ENCODE measurements at regions not wholly inside any gene's neighbourhood (a gene's known extent, or its start where the extent isn't known, plus 50 kb on each side); places are given as distances from the start of the nearest gene placed in this dataset.

DNA sequence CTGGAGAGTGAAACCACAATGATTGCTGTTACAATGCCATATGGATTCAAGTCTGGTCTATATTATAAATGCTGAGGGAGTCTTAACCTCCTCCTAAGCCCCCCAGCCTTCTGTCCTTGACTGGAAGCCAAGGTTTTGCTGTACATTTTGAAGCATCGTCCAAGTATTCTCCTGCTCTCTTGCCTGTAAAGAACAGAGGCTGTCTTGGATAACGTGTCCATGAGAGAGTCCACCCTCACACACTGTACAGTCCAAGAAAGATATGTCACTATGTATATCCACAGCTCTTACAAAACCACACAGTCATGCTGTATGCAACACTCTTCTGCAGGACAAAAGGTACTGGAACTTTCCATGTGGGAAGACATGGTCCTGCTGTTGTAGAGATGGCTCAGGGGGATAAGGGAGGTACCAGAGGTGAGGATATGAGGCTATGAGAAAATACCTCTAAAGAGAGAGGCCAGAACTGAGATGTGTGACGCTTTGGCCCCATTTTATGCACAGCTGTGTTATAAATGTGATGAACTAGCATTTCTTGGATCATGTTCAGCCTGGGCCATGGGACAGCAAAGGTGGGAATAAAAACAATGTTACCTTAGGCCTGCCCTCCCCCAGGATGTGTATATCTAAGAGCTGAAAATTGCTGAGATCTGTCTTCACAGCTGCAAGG, 678.6 kb downstream of the IQCM start:
- no peak for DNase-seq (ENCODE audit: extremely low read depth, low read depth)

DNA sequence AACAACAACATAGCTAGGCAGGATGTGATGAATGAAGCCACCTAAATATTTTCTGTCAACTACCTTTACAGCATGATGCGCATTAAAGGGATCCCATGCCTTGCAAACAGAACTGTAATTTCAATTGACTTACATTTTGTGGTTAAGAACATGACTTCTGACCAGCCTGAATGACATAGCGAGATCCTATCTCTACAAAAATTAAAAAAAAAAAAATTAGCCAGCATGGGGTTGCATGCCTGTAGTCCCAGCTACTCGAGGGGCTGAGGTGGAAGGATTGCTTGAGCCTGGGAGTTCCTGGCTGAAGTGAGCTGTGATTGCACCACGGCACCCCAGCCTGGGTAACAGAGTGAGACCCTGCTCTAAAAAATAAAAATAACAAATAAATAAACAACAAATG, 680.6 kb downstream of the IQCM start:
- DNase-seq (ENCODE audit: extremely low read depth, low read depth), result no peak

DNA sequence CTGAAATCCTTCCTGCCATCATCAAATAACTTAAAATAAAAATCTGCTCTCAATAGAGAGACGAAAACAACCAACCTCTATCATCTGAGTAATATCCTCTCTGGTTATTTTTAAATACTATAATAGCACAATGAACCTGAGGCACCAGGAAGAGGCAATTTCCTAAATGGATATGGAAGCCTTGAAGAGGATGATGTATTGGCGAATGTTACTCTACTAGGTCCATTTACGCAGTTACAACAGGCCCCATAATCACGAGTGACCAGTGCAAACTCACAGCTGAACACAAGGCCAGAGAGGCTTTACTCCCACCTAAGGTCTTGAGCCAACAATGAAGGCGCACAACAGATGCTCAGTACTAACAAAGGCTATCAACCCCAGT, 678.8 kb upstream of the NR3C2 start:
- no peak for DNase-seq (ENCODE audit: extremely low read depth, low read depth)

DNA sequence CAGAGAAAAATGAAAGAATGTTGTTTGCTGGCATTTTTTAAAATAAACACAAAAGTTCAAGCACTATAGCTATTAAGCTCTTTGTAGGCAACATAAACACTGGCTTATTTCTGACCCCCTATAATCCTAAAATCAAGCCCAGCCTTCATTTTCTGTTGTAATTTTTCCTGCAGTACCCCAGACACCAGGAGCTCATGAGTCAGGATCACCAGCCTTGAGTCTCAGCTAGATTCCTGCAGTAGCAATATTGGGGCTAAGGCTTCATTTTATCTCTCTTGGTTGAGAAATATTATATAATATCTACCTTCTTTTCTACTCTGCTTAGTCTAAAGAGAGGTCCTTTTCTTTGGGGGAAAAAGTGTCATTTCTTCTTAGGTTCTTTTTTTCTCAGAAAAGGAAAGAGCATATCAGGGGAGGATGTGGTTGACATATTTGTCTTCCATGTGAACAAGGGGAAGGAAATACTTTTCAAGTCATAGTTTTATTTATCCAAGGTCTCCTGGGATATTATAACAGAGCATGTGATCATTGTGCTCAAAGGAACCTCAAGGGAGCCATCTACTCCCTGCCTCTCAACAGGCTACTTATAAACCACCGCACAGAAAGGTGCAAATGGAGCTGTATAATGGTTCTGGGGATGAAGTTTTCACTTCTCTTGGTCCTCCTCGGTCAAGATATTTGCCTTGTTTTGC, 678.3 kb upstream of the NR3C2 start:
- no peak for DNase-seq (ENCODE audit: extremely low read depth, low read depth)

DNA sequence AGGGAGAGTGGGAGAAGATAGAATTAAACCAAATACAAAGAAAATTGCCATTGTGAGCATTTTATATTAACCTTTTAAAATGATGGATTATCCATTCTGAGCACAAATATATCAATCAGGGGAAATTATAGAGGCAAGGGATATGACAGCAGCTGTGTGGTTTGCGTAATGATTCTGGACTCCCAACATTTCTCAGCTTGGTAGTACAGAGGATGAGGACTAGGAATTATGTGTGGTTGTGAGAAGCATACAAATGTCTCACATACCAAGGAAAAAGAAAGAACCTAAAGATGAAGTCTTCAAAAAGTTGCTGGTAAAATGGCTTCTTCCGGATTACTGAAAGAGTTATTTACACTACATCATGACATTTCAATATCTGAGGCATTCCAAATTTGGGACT, 674.6 kb upstream of the NR3C2 start:
- no peak for DNase-seq (ENCODE audit: extremely low read depth, low read depth)

DNA sequence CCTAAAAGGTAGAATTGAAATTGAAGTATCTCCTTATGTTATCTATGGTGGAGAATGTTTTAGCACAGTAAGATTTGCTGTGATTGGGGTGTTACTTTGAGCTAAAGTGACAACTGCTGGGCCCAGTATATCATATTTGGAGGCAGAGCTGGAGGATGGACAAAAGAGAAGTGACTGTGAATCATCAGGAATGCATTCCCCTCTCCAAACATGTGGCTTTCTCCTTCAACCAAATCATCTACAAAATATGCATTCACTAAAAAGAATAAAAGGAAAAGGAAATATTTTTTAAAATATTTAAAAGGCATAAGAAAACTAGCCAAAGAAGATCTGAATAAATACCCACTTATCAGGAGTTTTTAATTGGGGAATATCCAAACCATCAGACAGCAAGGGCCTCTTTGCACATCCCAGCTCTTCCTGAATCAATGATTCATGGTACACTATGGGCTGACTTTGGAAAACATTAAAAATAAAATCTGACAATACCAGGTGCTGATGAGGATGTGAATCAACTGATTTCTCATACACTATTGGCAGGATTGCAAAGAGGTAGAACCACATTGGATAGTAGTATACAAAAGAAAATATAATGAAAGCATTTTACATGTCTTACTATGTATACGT, 671.7 kb upstream of the NR3C2 start:
- DNase-seq (ENCODE audit: extremely low read depth, low read depth), result no peak

DNA sequence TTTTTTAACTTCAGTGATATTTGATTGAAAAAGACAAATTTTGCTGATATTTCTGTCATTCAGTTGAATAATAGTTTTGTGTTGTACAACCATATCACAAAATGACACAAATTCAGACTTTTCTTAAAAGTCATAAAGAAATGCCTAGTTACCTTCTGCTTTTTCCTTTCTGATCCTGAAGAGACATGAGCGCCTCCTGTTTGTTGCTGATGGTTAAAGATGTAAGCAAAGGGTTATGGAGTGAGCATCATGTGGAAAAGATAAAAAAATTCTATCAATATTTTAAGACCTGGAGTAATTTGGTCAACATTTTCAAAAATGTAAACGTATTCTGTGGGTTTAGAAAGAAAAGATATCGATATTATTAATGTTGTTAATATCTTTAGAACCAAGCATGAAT, 669.9 kb upstream of the NR3C2 start:
- no peak for DNase-seq (ENCODE audit: extremely low read depth, low read depth)

DNA sequence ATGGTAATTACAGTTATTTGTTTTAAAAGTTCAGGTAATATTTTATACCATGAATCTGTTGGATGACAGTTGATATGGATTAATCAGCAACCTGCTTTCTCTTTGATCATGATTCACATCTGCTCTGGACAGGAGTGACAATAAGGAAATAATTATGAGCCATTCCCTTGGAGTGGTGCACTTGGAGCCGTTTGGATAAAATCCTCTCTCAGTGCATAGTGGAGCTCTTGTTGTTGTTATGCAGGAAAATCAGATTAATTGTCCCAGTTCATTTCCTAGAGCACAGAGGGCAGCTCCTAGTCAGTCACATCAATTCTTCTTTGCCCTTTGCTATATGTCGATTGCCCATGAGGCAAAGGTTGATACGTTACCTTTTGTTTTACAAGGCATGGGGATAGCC, 668.3 kb upstream of the NR3C2 start:
- no peak for DNase-seq (ENCODE audit: extremely low read depth, low read depth)

DNA sequence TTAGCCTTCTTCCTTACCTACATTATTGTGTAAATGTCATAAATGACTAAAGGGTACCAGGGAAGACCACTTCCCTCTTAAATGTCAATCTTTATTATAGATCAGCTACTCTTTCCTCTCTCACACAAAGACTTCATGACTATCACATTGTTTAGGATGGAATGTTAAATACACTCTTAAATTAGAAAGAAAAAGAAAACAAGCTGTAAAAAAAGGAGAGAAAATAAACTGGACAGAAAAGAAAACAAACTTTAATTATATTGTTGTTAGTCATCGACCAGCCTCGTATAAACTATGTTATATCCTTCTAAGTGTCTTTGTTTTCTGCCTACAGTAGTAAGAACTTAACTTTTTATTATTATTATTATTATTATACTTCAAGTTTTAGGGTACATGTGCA, 666.4 kb upstream of the NR3C2 start:
- DNase-seq (ENCODE audit: extremely low read depth, low read depth), result no peak

DNA sequence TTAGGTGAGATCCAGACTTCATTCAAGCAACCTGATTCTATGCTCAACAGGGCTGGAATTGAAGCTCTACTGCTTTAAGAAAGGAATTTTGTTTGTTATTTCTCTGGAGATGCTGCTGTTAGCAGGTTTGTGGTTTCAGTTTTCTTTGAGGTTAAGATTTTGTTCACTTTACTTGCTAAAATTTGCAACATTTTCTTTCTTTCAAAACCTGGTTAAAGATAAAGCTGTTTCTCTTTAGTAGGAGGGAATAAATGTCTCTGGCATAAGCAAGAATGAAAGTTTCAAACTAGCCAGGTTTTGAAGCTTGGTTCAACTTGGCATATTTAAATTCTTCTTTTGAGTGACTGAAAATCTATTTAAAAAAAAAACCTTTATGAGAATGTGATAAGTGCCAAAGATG, 660.6 kb upstream of the NR3C2 start:
- no peak for DNase-seq (ENCODE audit: extremely low read depth, low read depth)

DNA sequence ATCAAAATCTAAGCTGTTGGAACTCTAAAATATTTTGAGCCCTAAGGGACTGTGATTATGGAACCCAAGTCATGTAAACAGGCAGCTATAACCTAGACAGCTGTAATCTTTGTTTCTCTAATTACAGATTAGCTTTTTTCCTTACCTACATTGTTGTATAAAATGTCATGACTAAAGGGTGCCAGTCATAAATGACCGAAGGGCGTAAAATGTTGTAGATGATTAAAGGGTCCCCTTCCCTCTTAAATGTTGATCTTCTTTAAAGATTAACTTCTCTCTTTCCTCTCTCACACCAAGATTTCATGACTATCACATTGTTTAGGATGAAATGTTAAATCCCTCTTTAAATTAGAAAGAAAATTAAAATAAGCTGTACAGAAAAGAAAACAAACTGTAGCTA, 659.4 kb upstream of the NR3C2 start:
- DNase-seq (ENCODE audit: extremely low read depth, low read depth), result no peak

DNA sequence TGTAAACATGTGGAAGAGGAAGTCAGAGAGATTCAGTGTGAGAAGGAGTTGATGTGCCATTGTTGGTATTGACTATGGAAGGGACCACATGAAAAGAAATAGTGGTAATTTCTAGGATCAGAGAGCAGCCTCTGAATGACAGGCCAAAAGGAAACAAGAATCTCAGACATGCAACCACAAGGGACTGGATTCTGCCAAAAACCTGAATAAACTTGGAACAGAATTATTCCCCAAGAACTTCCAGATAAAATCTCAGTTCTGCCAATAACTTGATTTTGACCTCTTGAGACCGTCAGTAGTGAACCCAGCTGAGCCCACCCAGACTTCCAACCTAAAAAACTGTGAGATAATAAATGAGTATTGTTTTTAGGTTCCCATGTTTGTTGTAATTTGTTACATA, 653.6 kb upstream of the NR3C2 start:
- DNase-seq (ENCODE audit: extremely low read depth, low read depth), result no peak

DNA sequence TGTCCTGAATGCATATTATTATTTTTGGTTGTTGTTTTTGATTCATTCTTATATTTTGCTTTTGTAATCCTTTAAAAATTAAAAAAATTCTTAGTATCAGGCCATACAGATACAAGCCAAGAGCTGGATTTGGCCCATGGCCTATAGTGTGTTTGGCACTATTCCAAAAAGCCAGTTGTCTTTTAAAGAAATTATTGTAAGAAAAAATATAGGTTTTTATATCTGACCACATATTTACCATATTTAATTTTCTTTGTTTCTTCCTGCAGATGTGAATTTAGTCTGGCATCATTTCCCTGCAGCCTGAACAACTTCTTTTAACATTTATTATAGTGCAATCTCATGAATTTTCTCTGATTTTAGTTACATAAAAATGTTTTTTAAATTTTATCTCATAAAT, 652.8 kb upstream of the NR3C2 start:
- no peak for DNase-seq (ENCODE audit: extremely low read depth, low read depth)

DNA sequence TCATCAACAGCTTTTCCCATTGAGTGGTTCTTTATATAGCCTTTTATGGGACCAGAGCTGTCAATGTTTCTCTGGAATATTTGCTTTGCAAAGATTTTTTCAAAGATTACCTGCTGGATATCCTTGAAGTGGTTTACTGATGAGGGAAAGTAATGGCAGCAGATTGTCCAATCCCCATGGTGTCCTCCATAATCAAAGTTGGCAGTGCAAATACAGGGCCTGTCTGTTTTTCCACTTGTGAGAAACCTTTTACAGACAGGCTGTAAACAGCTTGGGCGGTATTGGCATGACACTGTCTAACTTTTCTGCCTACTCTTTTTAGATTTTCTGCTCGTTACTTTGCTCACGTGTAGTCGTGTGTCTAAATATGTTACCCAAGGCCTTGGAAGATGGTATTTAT, 641.9 kb upstream of the NR3C2 start:
- DNase-seq (ENCODE audit: extremely low read depth, low read depth), result no peak

DNA sequence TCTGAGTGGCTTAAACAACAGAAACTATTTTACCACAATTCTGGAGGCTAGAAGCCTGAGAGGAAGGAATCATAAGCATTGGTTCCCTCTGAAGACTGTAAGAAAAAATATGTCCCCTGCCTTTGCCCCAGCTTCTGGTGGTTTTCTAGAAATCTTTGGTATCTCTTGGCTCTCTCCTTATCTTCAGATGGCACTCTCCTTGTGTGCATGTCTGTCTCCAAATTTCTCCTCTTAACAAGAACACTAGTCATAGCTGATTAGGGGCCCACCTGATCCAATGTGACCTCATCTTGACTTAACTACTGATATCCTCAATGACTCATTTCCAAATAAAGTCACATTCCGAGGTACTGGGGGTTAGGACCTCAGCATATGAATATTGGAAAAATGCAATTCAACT, 635.0 kb upstream of the NR3C2 start:
- DNase-seq (ENCODE audit: extremely low read depth, low read depth), result no peak

DNA sequence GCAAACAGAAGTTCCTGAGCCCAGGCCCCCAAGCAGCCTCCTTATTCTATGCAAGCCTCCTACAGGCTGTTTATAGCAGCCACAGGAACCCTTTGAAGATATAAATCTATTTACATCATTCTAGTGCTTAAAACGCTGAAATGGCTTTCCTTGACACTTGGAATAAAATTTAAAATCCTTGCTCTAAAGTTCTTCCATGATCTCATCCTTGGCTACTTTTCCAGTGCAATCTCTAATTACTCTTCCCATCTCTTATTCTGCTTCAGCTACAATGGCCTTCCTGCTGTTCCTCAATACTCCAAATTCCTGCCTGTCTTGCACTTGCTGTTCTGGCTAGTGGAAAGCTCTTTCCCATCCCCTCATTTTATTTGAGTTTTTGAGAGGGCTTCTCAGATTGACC, 634.2 kb upstream of the NR3C2 start:
- no peak for DNase-seq (ENCODE audit: extremely low read depth, low read depth)

DNA sequence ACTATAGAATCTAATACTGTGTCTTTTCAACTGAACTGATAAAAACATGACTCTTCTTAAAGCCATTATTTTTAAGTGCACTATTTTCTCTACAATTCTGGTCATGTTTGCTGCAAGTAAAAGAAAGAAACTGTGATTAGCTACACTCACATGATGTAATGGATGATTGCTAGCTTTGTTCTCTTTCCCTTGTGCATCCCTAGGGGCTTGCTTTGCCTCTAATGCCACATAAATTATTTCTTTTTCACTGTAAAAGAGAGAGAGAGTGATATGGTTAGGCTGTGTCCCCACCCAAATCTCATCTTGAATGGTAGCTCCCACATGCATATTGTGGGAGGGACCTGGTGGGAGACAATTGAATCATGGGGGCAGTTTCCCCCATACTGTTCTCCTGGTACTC, 630.2 kb upstream of the NR3C2 start:
- DNase-seq (ENCODE audit: extremely low read depth, low read depth), result no peak

DNA sequence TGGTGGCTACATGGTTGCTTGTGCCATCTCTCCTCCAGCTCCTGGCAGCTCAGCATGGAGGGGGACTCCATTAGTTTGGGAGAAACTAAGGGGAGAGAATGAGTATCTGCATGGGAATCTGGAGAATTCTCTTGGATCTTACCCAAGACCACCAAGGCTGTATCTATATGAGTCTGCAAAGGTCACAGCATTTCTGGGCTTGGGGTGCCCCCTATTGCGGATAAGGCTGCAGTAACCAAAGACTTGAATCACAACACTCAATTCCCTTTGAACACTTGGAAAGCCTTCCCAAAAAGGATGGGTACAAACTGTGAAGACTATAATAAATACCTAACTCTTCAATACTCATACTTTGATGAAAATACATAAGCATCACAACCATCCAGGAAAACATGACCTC, 623.5 kb upstream of the NR3C2 start:
- no peak for DNase-seq (ENCODE audit: extremely low read depth, low read depth)

DNA sequence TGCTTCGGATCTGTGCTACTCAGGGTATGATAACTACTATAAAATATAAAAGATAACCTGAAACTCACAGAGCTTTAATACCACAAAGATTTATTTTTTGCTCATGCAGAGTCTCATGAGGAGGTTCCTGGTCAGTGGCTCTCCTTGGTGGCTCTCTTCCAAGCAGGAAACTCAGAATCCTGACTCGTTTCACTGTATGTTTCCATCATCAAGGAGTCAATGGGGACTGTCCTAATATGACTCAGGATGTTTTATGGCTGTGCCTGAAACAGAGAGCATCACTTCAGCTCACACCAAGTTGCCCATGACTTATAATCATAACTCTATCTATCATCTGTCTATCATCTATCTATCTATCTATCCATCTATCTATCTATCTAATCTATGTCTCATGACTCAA, 620.8 kb upstream of the NR3C2 start:
- no peak for DNase-seq (ENCODE audit: extremely low read depth, low read depth)

DNA sequence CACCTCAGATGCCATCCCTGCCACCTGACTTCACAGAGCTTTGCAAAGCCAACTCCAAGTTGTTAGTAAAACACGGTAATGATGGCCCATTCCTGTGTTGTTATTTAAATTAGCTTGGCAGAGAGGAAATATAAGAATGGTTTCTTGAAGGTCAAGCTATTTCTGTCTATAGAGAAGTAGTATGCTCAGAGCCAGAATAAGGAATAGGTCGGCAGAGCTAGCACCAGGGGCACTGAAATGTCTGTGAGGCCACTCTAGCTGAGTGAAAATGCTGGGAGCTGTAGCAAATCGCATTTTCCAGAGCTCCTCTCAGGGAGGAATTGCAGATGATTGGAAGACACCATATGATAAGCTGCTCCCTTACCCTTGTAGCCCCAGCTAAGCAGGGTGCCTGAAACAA, 615.4 kb upstream of the NR3C2 start:
- no peak for DNase-seq (ENCODE audit: extremely low read depth, low read depth)

DNA sequence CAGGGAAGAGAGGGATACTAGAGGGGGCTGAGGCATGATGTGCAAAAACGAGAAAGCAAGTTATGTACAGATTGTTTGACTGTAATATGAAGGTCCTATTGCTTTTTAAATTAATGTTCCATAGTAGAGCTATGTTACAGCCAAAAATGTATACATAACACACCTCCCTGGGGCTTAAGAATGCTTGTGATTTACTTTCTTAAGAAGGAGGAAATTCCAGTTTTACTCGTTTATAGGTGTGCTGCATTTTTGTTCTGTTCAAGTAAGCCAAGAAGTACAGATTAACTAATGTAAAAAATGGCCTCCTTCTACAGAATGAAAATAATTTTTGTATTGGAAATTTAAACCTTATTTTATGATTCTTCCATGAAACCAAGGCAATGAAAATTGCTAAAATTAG, 614.4 kb upstream of the NR3C2 start:
- no peak for DNase-seq (ENCODE audit: extremely low read depth, low read depth)

DNA sequence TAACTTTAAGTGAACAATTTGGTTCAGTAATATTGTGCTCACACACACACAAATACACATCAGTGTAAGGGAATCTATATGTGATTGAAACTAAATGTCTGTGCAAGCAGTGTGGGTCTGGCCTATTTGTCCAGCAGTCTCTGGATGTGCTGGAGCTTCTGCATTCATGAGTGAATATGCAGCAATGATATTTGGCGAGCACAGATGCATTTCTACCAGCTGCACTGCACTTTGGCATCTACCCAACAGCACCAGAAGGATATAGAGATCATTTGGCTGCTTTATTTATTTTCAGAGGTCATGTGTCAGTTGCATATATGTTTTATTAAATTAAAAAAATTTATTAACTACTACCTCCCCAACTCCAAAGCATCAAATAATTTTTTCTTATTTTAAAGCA, 613.4 kb upstream of the NR3C2 start:
- no peak for DNase-seq (ENCODE audit: extremely low read depth, low read depth)

DNA sequence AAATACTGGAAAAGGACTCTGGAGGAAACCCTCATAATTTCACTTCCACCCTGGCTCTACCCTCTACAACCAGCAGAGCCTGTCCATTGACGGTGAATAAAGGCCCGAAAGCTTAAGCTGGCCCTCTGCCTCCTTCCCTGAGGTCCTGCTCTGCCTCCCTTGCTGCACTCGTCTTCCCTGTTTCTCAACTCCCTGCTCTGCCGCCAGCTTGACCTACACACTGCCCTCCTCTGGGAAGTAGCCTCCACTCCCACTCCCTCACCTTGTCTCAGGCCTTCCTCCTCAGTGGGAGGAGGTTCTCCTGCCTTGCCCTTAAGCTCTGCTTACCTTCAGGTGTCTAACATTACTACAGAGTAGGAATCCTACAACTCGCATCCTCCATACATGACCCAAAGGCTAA, 608.6 kb upstream of the NR3C2 start:
- DNase-seq (ENCODE audit: extremely low read depth, low read depth), result no peak

Measured in NCI-H460 (cell line).